ENCODE measurements at regions not wholly inside any gene's neighbourhood (a gene's known extent, or its start where the extent isn't known, plus 50 kb on each side); places are given as distances from the start of the nearest gene placed in this dataset.

DNA sequence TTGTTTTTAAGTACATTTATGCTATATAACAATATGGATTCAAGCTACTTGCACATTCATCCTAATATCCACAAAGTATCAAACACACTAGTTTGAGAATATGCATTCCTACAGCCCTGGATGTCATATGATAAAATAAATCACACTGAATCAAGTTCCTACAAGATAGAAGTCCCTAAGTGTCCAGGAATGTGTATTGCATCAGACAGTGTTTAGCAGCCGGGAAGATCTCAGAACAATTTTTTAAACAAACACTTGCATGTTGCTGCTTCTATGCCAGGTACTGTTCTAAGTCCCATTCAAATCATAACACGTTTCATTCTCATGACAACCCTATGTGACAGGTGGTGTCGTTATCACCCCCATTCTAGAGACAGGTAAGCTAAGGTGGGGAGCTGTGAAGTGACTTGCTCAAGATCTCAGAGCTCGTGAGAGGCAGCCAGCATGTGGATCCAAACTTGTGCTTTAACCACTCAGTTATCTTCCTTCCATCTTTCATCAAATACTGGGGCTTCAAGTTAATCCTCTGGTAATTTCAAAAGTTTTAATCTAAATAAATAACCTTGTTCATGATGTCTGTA, 68.3 kb upstream of the KIF26B start:
- TF ChIP-seq EZH2 (IDR thresholded peaks at IDR 0.05; ENCODE audit: borderline replicate concordance, insufficient read depth, low read length, poor library complexity, severe bottlenecking): no peak
- TF ChIP-seq, protein P1, sequence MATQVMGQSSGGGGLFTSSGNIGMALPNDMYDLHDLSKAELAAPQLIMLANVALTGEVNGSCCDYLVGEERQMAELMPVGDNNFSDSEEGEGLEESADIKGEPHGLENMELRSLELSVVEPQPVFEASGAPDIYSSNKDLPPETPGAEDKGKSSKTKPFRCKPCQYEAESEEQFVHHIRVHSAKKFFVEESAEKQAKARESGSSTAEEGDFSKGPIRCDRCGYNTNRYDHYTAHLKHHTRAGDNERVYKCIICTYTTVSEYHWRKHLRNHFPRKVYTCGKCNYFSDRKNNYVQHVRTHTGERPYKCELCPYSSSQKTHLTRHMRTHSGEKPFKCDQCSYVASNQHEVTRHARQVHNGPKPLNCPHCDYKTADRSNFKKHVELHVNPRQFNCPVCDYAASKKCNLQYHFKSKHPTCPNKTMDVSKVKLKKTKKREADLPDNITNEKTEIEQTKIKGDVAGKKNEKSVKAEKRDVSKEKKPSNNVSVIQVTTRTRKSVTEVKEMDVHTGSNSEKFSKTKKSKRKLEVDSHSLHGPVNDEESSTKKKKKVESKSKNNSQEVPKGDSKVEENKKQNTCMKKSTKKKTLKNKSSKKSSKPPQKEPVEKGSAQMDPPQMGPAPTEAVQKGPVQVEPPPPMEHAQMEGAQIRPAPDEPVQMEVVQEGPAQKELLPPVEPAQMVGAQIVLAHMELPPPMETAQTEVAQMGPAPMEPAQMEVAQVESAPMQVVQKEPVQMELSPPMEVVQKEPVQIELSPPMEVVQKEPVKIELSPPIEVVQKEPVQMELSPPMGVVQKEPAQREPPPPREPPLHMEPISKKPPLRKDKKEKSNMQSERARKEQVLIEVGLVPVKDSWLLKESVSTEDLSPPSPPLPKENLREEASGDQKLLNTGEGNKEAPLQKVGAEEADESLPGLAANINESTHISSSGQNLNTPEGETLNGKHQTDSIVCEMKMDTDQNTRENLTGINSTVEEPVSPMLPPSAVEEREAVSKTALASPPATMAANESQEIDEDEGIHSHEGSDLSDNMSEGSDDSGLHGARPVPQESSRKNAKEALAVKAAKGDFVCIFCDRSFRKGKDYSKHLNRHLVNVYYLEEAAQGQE (IDR thresholded peaks at IDR 0.05; ENCODE audit: borderline replicate concordance): no peak
- TF ChIP-seq CTCF (IDR thresholded peaks at IDR 0.05; ENCODE audit: poor library complexity, severe bottlenecking): no peak

All from neural cell (in vitro differentiated cells).